ENCODE measurements at regions not wholly inside any gene's neighbourhood (a gene's known extent, or its start where the extent isn't known, plus 50 kb on each side); places are given as distances from the start of the nearest gene placed in this dataset.

- H3K4me3 ChIP-seq: no peak overlapping the region
- H3K27me3 ChIP-seq: no peaks in the 10 kb centered on the region
- no peaks in the 10 kb centered on the region for H3K79me2 ChIP-seq
- H3K27ac ChIP-seq: no peak overlapping the region
- no peaks in the 10 kb centered on the region for H3K36me3 ChIP-seq (replicated peaks; ENCODE audit: insufficient read depth, low read depth)
- H3K9me2 ChIP-seq (replicated peaks; ENCODE audit: insufficient read depth): no peaks in the 10 kb centered on the region
- no peak for DNase-seq (ENCODE audit: low spot score)
- H3K4me1 ChIP-seq (ENCODE audit: insufficient read depth): no peaks in the 10 kb centered on the region
- no peak overlapping the region for H3K4me2 ChIP-seq
- TF ChIP-seq EZH2phosphoT487 (IDR thresholded peaks at IDR 0.05; ENCODE audit: low read depth, severe bottlenecking, unreplicated experiment) (no peak), CTCF (IDR thresholded peaks at IDR 0.05; ENCODE audit: poor library complexity) (no peak), EZH2 (IDR thresholded peaks at IDR 0.05; ENCODE audit: borderline replicate concordance) (no peak)
- no peak overlapping the region for H2AFZ ChIP-seq
- no peaks in the 10 kb centered on the region for H3K9me3 ChIP-seq (ENCODE audit: low read depth)
- no peaks in the 10 kb centered on the region for H4K20me1 ChIP-seq (ENCODE audit: insufficient read depth, poor library complexity, severe bottlenecking)
- WGBS (ENCODE audit: low lambda C conversion rate, missing lambda C conversion rate): 79% methylated on average over 2 of the region's 2 CpGs
These were observed 720.2 kb downstream of the SLC4A3 start for GRCh38 chr2:220347626-220348025.

DNA sequence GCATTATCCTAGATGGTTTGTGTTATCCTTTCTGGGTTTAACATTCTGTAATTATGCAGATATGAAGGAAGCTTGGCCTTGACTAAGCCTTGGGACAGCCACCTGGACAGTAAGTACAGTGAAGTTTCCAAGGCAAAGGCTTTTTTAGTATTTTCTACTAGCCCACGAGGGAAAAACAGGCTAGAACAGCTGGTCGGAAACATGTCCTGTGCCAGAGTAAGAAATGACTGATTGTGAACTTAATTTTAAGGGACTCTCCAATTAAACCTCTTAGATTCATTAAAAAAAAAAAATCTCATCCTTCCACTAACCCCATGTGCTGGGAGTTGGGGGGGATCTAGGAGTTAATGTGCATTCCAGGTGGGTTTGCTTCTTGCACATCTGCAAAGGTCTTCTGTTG lies 720.8 kb downstream of the SLC4A3 start:
- Histone ChIP-seq H3K9me3 (ENCODE audit: low read depth) (no peaks in the 10 kb centered on the region), H3K9me2 (replicated peaks; ENCODE audit: insufficient read depth) (no peaks in the 10 kb centered on the region), H3K36me3 (replicated peaks; ENCODE audit: insufficient read depth, low read depth) (no peaks in the 10 kb centered on the region), H2AFZ (no peak overlapping the region), H3K4me1 (ENCODE audit: insufficient read depth) (no peaks in the 10 kb centered on the region), H3K27ac (no peak overlapping the region), H3K27me3 (no peaks in the 10 kb centered on the region), H3K4me3 (no peak overlapping the region), H3K79me2 (no peaks in the 10 kb centered on the region), H4K20me1 (ENCODE audit: insufficient read depth, poor library complexity, severe bottlenecking) (no peaks in the 10 kb centered on the region), H3K4me2 (no peak overlapping the region)
- WGBS (ENCODE audit: low lambda C conversion rate, missing lambda C conversion rate): 85% methylated on average over 2 of the region's 2 CpGs
- no peak for DNase-seq (ENCODE audit: low spot score)
- no peak for TF ChIP-seq EZH2 (IDR thresholded peaks at IDR 0.05; ENCODE audit: borderline replicate concordance)
- TF ChIP-seq CTCF (IDR thresholded peaks at IDR 0.05; ENCODE audit: poor library complexity): no peak
- no peak for TF ChIP-seq EZH2phosphoT487 (IDR thresholded peaks at IDR 0.05; ENCODE audit: low read depth, severe bottlenecking, unreplicated experiment)

GRCh38 chr2:220353897-220354296 lies 726.5 kb downstream of the SLC4A3 start:
- Histone ChIP-seq H3K36me3 (replicated peaks; ENCODE audit: insufficient read depth, low read depth) (no peaks in the 10 kb centered on the region), H3K4me1 (ENCODE audit: insufficient read depth) (no peaks in the 10 kb centered on the region), H3K9me3 (ENCODE audit: low read depth) (no peaks in the 10 kb centered on the region), H4K20me1 (ENCODE audit: insufficient read depth, poor library complexity, severe bottlenecking) (no peaks in the 10 kb centered on the region), H2AFZ (no peak overlapping the region), H3K27me3 (no peaks in the 10 kb centered on the region), H3K4me2 (no peak overlapping the region), H3K9me2 (replicated peaks; ENCODE audit: insufficient read depth) (no peaks in the 10 kb centered on the region), H3K27ac (no peak overlapping the region), H3K4me3 (no peak overlapping the region), H3K79me2 (no peaks in the 10 kb centered on the region)
- no peak for TF ChIP-seq EZH2 (IDR thresholded peaks at IDR 0.05; ENCODE audit: borderline replicate concordance)
- TF ChIP-seq CTCF (IDR thresholded peaks at IDR 0.05; ENCODE audit: poor library complexity): no peak
- no peak for TF ChIP-seq EZH2phosphoT487 (IDR thresholded peaks at IDR 0.05; ENCODE audit: low read depth, severe bottlenecking, unreplicated experiment)
- DNase-seq (ENCODE audit: low spot score): no peak

DNA sequence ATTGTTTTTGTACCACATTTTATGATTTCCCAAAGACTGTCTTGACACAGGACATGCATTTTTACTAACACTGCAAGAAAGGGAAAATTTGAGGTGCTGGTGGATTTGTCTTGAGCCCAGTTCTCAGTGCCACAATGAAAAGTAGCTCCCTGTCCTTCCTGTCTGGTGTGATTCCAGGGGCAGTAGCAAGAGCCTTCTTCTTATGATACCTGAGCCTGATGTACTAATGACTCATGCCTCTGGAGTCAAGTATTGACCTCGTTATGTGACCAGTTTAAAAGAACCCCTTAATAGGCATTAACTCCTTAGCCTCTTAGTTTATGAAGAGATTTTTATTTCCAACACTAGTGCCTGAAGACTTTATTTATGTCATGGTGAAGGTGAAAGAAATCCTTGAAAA lies 728.6 kb downstream of the SLC4A3 start:
- no peaks in the 10 kb centered on the region for H3K36me3 ChIP-seq (replicated peaks; ENCODE audit: insufficient read depth, low read depth)
- H3K27me3 ChIP-seq: no peaks in the 10 kb centered on the region
- no peak overlapping the region for H2AFZ ChIP-seq
- WGBS (ENCODE audit: low lambda C conversion rate, missing lambda C conversion rate): 31% methylated on average over 1 of the region's 1 CpG
- H3K9me3 ChIP-seq (ENCODE audit: low read depth): no peaks in the 10 kb centered on the region
- no peaks in the 10 kb centered on the region for H3K79me2 ChIP-seq
- no peak overlapping the region for H3K4me3 ChIP-seq
- H4K20me1 ChIP-seq (ENCODE audit: insufficient read depth, poor library complexity, severe bottlenecking): no peaks in the 10 kb centered on the region
- TF ChIP-seq CTCF (IDR thresholded peaks at IDR 0.05; ENCODE audit: poor library complexity): no peak
- no peak for TF ChIP-seq EZH2 (IDR thresholded peaks at IDR 0.05; ENCODE audit: borderline replicate concordance)
- TF ChIP-seq EZH2phosphoT487 (IDR thresholded peaks at IDR 0.05; ENCODE audit: low read depth, severe bottlenecking, unreplicated experiment): no peak
- no peak overlapping the region for H3K27ac ChIP-seq
- no peaks in the 10 kb centered on the region for H3K9me2 ChIP-seq (replicated peaks; ENCODE audit: insufficient read depth)
- H3K4me2 ChIP-seq: no peak overlapping the region
- no peaks in the 10 kb centered on the region for H3K4me1 ChIP-seq (ENCODE audit: insufficient read depth)
- DNase-seq (ENCODE audit: low spot score): no peak

Measured in hepatocyte (in vitro differentiated cells).